ENCODE measurements at regions not wholly inside any gene's neighbourhood (a gene's known extent, or its start where the extent isn't known, plus 50 kb on each side); places are given as distances from the start of the nearest gene placed in this dataset.
"Not testable (repeated sequence)": the region's sequence is repeated elsewhere in the genome, so short reads cannot be mapped to it uniquely, and the experiment has no call there.

DNA sequence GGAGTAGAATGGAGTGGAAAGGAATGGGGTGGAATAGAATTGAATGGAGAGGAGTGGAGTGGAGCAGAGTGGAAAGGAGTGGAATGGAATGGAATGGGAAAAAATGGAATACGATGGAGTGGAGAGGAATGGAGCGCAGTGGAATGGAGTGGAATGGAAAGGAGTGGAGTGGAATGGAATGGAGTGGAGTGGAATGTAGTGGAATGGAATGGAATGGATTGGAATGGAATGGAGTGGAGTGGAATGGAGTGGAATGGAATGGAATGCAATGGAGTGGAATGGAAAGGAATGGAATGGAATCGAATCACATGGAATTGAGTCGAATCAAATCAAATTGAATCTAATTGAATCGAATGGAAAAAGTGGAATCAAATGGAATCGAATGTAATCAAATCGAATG lies 1016.1 kb downstream of the CDY1 start:
- ATAC-seq (no peak), DNase-seq (no peak)

DNA sequence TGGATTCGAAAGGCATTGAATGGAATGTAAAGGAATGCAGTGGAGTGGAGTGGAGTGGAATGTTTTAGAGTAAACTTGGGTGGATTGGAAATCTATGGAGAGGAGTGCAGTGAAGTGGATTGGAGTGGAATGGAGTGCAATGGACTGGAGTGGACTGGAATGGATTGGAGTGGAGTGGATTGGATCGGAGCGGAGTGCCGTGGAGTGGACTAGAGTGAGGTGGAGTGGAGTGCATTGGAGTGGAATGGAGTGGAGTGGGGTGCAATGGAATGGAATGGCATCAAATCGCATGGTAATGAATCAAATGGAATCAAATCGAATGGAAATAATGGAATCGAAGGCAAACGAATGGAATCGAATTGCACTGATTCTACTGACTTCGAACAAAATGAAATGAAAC lies 1023.9 kb downstream of the CDY1 start:
- H3K27ac ChIP-seq; H3K36me3 ChIP-seq; H3K4me1 ChIP-seq; H3K27me3 ChIP-seq; ATAC-seq; intact Hi-C loops (cut with DNase I); H3K4me3 ChIP-seq: not testable (repeated sequence)
- peak in 1 of 4 donors; percentile 20 for DNase-seq
- H3K9me3 ChIP-seq: peaks cover 0 to 62% of the 10 kb centered on the region in 2 donors

More for the DNA sequence above, 1016.1 kb downstream of the CDY1 start:
- intact Hi-C loops (cut with DNase I): no loop called here
- Histone ChIP-seq H3K36me3 (no peaks in the 10 kb centered on the region), H3K27me3 (no peaks in the 10 kb centered on the region), H3K4me3 (no peak overlapping the region), H3K9me3 (peaks cover 0 to 36% of the 10 kb centered on the region in 2 donors), H3K27ac (no peak overlapping the region), H3K4me1 (no peaks in the 10 kb centered on the region)
- TF ChIP-seq, protein P1, sequence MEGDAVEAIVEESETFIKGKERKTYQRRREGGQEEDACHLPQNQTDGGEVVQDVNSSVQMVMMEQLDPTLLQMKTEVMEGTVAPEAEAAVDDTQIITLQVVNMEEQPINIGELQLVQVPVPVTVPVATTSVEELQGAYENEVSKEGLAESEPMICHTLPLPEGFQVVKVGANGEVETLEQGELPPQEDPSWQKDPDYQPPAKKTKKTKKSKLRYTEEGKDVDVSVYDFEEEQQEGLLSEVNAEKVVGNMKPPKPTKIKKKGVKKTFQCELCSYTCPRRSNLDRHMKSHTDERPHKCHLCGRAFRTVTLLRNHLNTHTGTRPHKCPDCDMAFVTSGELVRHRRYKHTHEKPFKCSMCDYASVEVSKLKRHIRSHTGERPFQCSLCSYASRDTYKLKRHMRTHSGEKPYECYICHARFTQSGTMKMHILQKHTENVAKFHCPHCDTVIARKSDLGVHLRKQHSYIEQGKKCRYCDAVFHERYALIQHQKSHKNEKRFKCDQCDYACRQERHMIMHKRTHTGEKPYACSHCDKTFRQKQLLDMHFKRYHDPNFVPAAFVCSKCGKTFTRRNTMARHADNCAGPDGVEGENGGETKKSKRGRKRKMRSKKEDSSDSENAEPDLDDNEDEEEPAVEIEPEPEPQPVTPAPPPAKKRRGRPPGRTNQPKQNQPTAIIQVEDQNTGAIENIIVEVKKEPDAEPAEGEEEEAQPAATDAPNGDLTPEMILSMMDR (IDR thresholded peaks at IDR 0.05): no peak

GRCh38 chrY:26648240-26648639 lies 1026.3 kb downstream of the CDY1 start:
- H3K4me3 ChIP-seq; ATAC-seq; H3K36me3 ChIP-seq; DNase-seq; intact Hi-C loops (cut with DNase I); H3K4me1 ChIP-seq; H3K27ac ChIP-seq; H3K27me3 ChIP-seq: not testable (repeated sequence)
- peaks cover 0 to 55% of the 10 kb centered on the region in 2 donors for H3K9me3 ChIP-seq

DNA sequence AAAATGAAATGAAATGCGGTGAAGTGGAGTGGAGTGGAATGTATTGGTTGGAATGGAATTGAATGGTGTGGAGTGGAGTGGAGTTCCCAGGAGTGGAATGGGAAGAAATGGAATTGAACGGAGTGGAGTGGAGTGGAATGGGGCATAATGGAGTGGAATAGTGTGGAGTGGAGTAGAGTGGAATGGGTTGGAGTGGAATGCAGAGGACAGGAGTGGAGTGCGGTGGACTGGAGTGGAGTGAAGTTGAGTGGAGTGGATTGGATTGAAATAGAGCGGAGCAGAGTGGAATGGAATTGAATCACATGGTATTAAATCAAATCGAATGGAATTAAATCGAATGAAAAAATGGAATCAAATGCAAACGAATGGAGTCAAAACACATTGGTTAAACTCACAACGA lies 1042.3 kb downstream of the CDY1 start:
- H3K27me3 ChIP-seq; DNase-seq; ATAC-seq; H3K4me1 ChIP-seq; intact Hi-C loops (cut with DNase I); H3K36me3 ChIP-seq; H3K4me3 ChIP-seq; H3K27ac ChIP-seq: not testable (repeated sequence)
- H3K9me3 ChIP-seq: peaks cover 0 to 38% of the 10 kb centered on the region in 2 donors

GRCh38 chrY:26666691-26667090 lies 1044.8 kb downstream of the CDY1 start:
- H3K36me3 ChIP-seq; H3K27me3 ChIP-seq; intact Hi-C loops (cut with DNase I); ATAC-seq; H3K4me1 ChIP-seq; H3K27ac ChIP-seq; H3K4me3 ChIP-seq: not testable (repeated sequence)
- H3K9me3 ChIP-seq: peaks cover 0 to 46% of the 10 kb centered on the region in 2 donors
- peak in 1 of 4 donors; percentile 18 for DNase-seq

GRCh38 chrY:26669243-26669642 lies 1047.3 kb downstream of the CDY1 start:
- H3K9me3 ChIP-seq: peaks cover 0 to 34% of the 10 kb centered on the region in 2 donors
- ATAC-seq; intact Hi-C loops (cut with DNase I); H3K27ac ChIP-seq; H3K36me3 ChIP-seq; H3K4me3 ChIP-seq; H3K27me3 ChIP-seq; DNase-seq; H3K4me1 ChIP-seq: not testable (repeated sequence)

DNA sequence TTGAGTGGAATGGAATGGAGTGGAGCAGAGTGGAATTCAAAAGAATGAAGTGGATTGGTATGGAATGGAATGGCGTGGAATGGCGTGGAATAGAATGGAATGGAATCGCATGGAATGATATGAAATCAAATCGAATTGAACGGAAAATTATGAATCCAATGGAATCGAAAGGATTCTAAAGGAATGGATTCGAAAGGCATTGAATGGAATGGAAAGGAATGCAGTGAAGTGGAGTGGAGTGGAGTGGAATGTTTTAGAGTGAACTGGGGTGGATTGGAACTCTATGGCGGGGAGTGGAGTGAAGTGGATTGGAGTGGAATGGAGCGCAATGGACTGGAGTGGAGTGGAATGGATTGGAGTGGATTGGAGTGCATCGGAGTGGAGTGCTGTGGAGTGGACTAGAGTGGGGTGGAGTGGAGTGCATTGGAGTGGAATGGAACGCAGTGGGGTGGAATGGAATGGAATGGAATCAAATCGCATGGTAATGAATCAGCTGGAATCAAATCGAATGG lies 1048.5 kb downstream of the CDY1 start:
- ATAC-seq; H3K27ac ChIP-seq; H3K27me3 ChIP-seq; intact Hi-C loops (cut with DNase I); H3K4me3 ChIP-seq; H3K36me3 ChIP-seq; H3K4me1 ChIP-seq: not testable (repeated sequence)
- peaks cover 0 to 28% of the 10 kb centered on the region in 2 donors for H3K9me3 ChIP-seq
- peak in 1 of 4 donors; percentile 71 for DNase-seq

DNA sequence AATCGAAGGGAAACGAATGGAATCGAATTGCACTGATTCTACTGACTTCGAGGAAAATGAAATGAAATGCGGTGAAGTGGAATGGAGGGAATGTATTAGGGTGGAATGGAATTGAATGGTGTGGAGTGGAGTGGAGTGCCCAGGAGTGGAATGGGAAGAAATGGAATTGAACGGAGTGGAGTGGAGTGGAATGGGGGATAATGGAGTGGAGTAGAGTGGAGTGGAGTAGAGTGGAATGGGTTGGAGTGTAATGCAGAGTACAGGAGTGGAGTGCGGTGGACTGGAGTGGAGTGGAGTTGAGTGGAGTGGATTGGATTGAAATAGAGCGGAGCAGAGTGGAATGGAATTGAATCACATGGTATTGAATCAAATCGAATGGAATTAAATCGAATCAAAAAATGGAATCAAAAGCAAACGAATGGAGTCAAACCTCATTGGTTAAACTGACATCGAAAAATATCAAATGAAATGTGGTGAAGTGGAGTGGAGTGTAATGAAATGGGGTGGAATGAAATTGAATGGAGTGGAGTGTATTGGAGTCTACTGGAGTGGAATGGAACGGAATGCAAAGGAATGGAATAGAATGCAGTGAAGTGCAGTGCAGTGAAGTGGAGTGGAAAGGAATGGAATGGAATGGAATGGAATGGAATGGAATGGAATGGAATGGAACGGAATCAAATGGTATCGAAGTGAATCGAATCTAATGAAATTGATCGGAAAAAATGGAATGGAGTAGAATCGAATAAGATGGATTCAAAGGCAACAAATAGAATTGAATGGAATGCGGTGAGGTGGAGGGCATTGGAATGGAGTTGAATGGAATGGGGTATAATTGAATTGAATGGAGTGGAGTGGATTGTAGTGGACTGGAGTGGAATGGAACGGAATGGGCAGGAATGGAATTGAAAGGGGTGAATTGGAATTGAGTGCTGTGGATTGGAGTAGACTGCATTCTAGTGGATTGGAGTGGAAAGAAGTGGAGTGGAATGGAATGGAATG lies 1049.3 kb downstream of the CDY1 start:
- ATAC-seq; H3K4me3 ChIP-seq; H3K27ac ChIP-seq; H3K4me1 ChIP-seq; H3K27me3 ChIP-seq; intact Hi-C loops (cut with DNase I); H3K36me3 ChIP-seq: not testable (repeated sequence)
- DNase-seq: peak in 1 of 4 donors; percentile 68
- peaks cover 0 to 28% of the 10 kb centered on the region in 2 donors for H3K9me3 ChIP-seq

Measured in left lung (tissue), 4 donors.